Stimulated activated CD4-positive, alpha-beta T cell treated with anti-CD3 and anti-CD28 coated beads, Interleukin-2, amount 100 ng/mL, for 48 hours (primary cell): ENCODE measurements at regions not wholly inside any gene's neighbourhood (a gene's known extent, or its start where the extent isn't known, plus 50 kb on each side); places are given as distances from the start of the nearest gene placed in this dataset.

Source experiments
- DNase-seq, 2 donors: peaks; one replicate each; pipeline ENCODE4 v3.0.0-alpha.2; 2020

- no peak for DNase-seq
These were observed 394.1 kb downstream of the ZNF608 start for GRCh38 chr5:124352312-124352711.

GRCh38 chr5:124349931-124350330 lies 396.5 kb downstream of the ZNF608 start:
- DNase-seq: no peak

- no peak for DNase-seq
These were observed 403.0 kb downstream of the ZNF608 start for GRCh38 chr5:124343451-124343867.

GRCh38 chr5:124342986-124343385 lies 403.5 kb downstream of the ZNF608 start:
- DNase-seq: no peak

GRCh38 chr5:124342584-124342983 lies 403.9 kb downstream of the ZNF608 start:
- no peak for DNase-seq

DNA sequence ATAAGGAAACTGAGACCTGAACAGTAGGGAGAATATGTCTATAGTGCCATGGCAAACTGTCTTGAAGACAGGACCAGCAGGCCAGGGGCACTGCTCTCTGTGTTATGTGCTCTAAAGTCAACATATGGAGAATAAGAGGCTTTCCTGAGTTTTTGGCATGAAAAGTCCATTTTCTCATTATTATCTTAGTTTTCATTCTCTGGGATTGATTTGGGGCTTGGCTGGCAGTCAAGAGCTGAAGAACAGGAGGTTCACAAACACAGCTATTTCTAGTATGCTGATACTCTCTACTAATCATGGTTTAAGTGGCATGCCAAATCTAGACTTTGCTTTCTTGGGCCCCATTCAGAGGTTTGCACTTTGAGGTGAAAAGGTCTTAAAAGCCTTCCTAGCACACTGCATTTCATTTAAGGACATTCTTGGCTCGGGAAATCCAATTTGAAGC lies 404.4 kb downstream of the ZNF608 start:
- DNase-seq: no peak

DNA sequence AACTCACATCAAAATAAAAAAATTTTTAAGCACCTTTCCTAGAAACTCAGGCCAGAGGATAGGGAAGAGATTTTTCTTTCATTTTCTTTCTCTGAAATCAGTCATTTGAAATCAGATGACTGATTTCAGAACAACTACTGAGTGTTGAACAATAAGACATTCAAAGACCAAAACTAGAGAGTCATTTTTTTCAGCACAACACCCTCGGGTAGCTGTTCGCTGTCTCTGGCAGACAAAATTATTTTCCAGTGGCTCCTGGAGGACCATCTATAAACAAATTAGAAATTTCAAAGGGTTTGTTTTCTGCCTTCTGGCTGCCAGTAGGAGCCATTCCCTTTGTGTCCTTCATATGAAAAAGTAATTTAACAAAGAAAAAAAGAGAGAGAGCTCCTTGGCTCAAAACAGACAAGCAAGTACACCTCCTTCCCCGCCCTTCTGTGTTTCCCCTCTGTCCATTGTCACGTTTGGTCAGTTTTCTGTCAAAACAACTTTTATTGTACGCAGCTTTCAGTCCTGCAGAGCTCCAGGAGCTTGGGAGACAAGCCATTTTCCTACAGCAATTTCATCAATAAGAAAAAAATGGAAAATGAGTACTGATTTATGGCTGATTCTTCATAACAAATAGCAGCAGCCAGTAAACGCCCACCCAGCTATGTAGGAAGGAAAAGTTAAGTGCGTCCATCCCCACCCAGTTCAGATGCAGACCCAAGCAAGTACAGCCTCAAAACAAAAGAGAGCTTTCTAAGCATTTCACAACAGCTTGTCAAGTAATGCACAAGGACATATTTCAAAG lies 405.2 kb downstream of the ZNF608 start:
- no peak for DNase-seq

DNA sequence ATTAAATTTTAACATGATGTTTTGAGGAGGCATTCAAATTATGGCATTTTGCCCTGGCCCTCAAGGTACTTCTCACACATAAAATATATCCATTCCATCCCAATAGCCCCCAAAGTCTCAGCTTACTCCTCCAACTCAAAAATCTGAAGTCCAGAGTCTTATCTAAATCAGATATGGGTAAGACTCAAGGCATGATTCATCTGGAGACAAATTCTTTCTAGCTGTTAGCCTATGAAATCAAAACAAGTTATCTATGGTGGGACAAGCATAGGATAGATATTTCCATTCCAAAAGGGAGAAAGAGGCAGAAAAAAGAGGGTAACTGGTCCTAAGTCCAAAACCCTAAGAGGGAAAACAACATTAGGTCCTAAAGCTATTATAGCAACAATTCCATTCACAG lies 408.4 kb downstream of the ZNF608 start:
- DNase-seq: no peak

DNA sequence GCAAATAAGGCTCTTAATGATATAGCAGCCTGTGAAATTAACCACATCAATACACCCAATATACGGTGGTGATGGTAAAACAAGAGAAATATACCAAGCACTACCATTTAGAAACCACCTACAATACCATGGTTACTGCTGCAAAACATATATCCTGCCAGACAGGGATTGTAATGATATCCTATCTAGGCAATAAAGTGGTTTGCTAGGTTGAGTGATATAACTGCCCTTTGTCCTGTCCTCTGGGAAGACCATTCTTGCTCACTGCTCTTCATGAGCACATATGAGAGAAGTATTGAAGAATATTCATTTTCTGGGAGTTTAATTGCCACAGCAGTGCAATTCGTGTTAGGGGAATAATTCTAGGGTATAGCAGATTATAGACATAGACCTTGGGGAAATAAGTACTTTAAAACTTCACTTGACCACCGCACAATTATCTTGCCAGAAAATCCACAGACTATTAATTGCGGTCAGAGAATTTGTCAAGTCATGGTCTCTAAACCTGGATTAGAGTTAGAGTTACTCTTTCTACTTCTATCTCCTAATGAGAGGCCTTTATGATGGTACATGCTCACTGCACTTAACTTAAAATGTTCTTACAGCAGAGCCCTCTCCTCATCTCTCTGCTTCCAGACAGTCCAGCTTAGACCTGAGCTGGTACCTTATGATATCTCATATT lies 413.0 kb downstream of the ZNF608 start:
- no peak for DNase-seq

GRCh38 chr5:124332273-124332672 lies 414.2 kb downstream of the ZNF608 start:
- DNase-seq: no peak

- DNase-seq: no peak
These were observed 415.7 kb downstream of the ZNF608 start for GRCh38 chr5:124330595-124331220.

- DNase-seq: no peak
These were observed 418.2 kb downstream of the ZNF608 start for GRCh38 chr5:124328201-124328600.

GRCh38 chr5:124318661-124319060 lies 427.8 kb downstream of the ZNF608 start:
- no peak for DNase-seq

- no peak for DNase-seq
These were observed 429.0 kb downstream of the ZNF608 start for GRCh38 chr5:124317451-124317850.

- DNase-seq: no peak
These were observed 430.6 kb downstream of the ZNF608 start for GRCh38 chr5:124315741-124316415.

GRCh38 chr5:124310453-124310852 lies 436.0 kb downstream of the ZNF608 start:
- no peak for DNase-seq

GRCh38 chr5:124309241-124309980 lies 437.0 kb downstream of the ZNF608 start:
- no peak for DNase-seq

GRCh38 chr5:124303366-124303765 lies 443.1 kb downstream of the ZNF608 start:
- no peak for DNase-seq

DNA sequence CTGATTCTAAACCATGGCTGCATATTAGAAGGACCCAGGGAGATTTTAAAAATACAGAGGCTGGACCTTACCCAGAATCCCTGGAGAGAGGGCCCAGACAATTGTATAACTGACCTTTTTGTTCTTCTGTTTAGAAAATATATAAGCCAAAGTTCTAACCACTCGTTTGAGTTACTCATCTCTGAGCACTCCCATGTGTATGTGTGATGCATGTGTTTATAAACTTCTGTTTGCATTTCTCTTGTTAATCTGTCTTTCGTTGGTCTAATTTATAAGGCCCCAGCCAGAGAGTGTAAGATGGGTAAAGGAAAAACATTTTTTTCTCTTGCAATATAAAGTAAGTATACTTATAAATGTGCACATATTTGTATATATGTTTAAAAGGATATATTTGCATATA lies 443.9 kb downstream of the ZNF608 start:
- DNase-seq: no peak

DNA sequence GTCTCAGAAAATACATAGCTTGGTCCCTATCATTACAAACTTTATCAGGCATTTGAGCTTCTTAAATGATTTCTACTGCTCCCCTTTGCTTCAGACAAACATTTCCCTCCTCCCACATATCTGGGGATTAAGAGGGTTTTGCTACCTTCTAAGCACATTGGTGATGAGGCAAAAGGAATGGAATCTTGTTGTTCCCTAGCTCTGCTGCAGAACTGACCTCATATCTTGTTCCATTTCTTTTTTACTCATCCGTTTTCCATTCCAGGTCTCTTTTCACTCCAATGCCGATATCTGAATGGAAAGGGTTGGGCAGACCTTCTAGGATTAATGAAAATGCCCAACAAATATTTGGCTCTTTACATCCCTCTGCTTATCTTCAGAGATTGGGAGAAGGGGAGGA lies 444.6 kb downstream of the ZNF608 start:
- DNase-seq: no peak

DNA sequence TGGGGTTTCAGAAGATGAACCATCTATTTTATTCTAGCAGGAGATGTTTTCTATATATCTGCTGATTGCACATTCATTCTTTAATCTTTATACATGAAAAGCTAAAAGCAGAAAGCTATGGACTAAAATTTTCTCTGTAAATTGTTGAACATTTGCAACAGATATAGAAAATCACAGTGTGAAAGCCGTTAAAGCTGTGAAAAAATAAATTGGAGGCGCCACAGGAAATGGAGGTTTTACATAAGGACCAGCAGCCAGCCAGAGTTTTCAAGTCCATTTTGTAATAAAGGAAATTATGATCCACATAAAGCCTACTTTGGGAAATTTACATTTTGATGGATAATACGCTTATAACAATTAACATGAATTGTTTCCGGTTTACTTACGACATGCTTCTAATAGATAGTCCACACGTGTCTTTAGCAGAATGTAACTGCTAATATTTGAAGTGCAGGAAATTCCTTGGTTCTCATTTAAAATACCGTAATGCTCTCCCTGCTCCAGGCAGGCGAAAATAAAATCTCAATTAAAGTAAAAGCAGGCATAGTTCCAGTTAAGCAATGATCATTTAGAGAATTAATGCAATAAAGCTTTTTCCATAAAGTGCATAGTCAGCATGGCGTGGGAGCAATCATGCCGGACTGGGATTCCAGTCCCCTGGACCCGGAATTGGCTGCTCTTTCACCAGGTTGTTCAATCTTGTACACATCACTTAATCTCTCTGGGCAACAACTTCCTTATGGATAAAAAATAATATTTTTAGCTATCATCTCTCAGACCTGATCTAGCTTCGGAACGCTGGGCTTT lies 445.4 kb downstream of the ZNF608 start:
- DNase-seq: no peak

DNA sequence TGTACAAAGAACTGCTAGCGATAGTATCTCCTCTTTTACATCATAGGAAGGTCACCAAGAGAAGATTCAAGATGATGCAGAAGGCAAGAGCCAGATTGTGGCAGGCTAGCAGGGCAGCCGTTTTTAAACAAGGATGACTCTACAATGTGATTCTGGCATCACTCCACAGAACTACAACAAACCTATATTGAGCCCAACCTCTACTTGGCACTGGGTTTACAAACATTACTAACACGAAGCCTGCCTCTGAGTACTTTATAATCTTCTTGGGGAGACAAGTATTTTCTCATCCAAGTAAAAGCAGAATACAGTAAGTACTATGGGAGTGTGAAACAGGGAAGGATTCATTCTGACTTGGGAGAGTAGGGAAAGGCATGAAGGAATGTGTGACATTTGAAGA lies 448.6 kb downstream of the ZNF608 start:
- DNase-seq: no peak
